ENCODE measurements at regions not wholly inside any gene's neighbourhood (a gene's known extent, or its start where the extent isn't known, plus 50 kb on each side); places are given as distances from the start of the nearest gene placed in this dataset.

GRCh38 chr6:139632840-139633239 is 258.4 kb upstream of the CITED2 start:
- DNase-seq (ENCODE audit: low read depth), result no peak
- no peak for TF ChIP-seq CTCF (IDR thresholded peaks at IDR 0.05; ENCODE audit: insufficient read depth, low read length, severe bottlenecking)
- no peaks in the 10 kb centered on the region for H3K36me3 ChIP-seq (ENCODE audit: control insufficient read depth, insufficient read depth, low read length)
- no peak overlapping the region for H3K4me3 ChIP-seq (ENCODE audit: low read depth, low read length)
- FAIRE-seq, result no peak
- no peaks in the 10 kb centered on the region for H3K27me3 ChIP-seq (ENCODE audit: control insufficient read depth, insufficient read depth, low read length)

DNA sequence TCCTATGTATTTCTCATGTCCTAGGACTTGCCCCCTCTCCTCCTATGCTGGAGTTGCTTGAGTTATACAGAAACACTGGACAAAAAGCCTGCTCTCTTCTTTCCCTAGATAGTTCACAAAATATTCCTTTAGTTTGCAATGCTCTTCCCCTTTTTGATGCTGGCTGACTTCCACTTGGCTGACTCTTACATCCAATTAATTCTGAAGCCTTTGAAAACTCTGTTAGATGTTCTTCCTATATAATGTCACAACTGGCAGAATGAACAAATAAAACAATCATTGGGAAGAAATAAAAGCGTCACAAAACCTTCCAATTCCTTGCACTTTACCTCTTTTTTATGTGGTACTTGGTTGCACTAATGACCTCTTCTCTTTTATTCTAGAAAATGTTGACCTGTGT is 253.8 kb upstream of the CITED2 start:
- no peak for TF ChIP-seq CTCF (IDR thresholded peaks at IDR 0.05; ENCODE audit: insufficient read depth, low read length, severe bottlenecking)
- DNase-seq (ENCODE audit: low read depth), result no peak
- FAIRE-seq, result no peak
- no peak overlapping the region for H3K4me3 ChIP-seq (ENCODE audit: low read depth, low read length)
- H3K36me3 ChIP-seq (ENCODE audit: control insufficient read depth, insufficient read depth, low read length), result no peaks in the 10 kb centered on the region
- no peaks in the 10 kb centered on the region for H3K27me3 ChIP-seq (ENCODE audit: control insufficient read depth, insufficient read depth, low read length)

DNA sequence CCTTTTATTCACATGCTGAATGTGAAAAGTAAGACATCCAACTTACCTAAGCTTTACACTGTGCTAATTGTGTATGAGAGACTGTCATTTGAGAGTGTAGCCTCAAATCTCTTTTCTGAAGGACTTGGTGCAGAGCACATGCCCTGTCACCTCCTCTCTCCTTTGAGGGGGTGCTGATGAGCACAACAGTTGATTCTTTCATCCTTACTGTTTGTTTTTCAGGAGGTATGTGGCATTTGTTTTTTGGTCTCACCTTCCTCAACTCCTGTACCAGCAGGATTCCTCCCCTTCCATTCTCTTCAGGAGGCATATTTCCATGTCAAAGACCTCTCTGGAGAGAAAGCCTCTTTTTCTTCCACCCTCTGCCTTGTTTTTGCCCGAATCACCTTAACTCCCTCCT is 252.6 kb upstream of the CITED2 start:
- Histone ChIP-seq H3K36me3 (ENCODE audit: control insufficient read depth, insufficient read depth, low read length) (no peaks in the 10 kb centered on the region), H3K4me3 (ENCODE audit: low read depth, low read length) (no peak overlapping the region), H3K27me3 (ENCODE audit: control insufficient read depth, insufficient read depth, low read length) (no peaks in the 10 kb centered on the region)
- no peak for FAIRE-seq
- TF ChIP-seq CTCF (IDR thresholded peaks at IDR 0.05; ENCODE audit: insufficient read depth, low read length, severe bottlenecking), result no peak
- DNase-seq (ENCODE audit: low read depth), result no peak

GRCh38 chr6:139625998-139626975 is 251.8 kb upstream of the CITED2 start:
- DNase-seq (ENCODE audit: low read depth), result no peak
- no peaks in the 10 kb centered on the region for H3K27me3 ChIP-seq (ENCODE audit: control insufficient read depth, insufficient read depth, low read length)
- H3K36me3 ChIP-seq (ENCODE audit: control insufficient read depth, insufficient read depth, low read length), result no peaks in the 10 kb centered on the region
- TF ChIP-seq CTCF (IDR thresholded peaks at IDR 0.05; ENCODE audit: insufficient read depth, low read length, severe bottlenecking), result no peak
- no peak for FAIRE-seq
- H3K4me3 ChIP-seq (ENCODE audit: low read depth, low read length), result no peak overlapping the region

- FAIRE-seq (no peak), DNase-seq (ENCODE audit: low read depth) (no peak)
- Histone ChIP-seq H3K4me3 (ENCODE audit: low read depth, low read length) (no peak overlapping the region), H3K27me3 (ENCODE audit: control insufficient read depth, insufficient read depth, low read length) (no peaks in the 10 kb centered on the region), H3K36me3 (ENCODE audit: control insufficient read depth, insufficient read depth, low read length) (no peaks in the 10 kb centered on the region)
- TF ChIP-seq CTCF (IDR thresholded peaks at IDR 0.05; ENCODE audit: insufficient read depth, low read length, severe bottlenecking), result no peak
Observed at GRCh38 chr6:139625081-139625939, 250.9 kb upstream of the CITED2 start.

Measured in bronchial epithelial cell (primary cell).